ENCODE measurements at regions not wholly inside any gene's neighbourhood (a gene's known extent, or its start where the extent isn't known, plus 50 kb on each side); places are given as distances from the start of the nearest gene placed in this dataset.

GRCh38 chr2:239647052-239647819, 246.4 kb upstream of the HDAC4 start:
- TF ChIP-seq CTCF (IDR thresholded peaks at IDR 0.05), result no peak
- no peak for TF ChIP-seq POLR2A (IDR thresholded peaks at IDR 0.05)
- TF ChIP-seq POLR2AphosphoS5 (IDR thresholded peaks at IDR 0.05), result no peak
